ENCODE measurements at regions not wholly inside any gene's neighbourhood (a gene's known extent, or its start where the extent isn't known, plus 50 kb on each side); places are given as distances from the start of the nearest gene placed in this dataset.
A peak's percentile ranks its signal among the peaks of the same experiment; 100 is the strongest.

GRCh38 chr7:80018941-80019808 is 115.5 kb upstream of the GNAI1 start:
- Histone ChIP-seq H3K27me3 (ENCODE audit: insufficient read depth, low read depth) (no peaks in the 10 kb centered on the region), H3K4me2 (peak overlapping the region; percentile 29; the same call in 1 of the 2 replicates), H3K27ac (no peak overlapping the region), H3K36me3 (ENCODE audit: low read depth) (no peaks in the 10 kb centered on the region), H3F3A (ENCODE audit: insufficient read depth, low read depth) (no peaks in the 10 kb centered on the region), H3K4me1 (replicated peaks; ENCODE audit: insufficient read depth) (peaks cover 7% of the 10 kb centered on the region), H4K20me1 (ENCODE audit: insufficient read depth) (no peaks in the 10 kb centered on the region), H3K9me2 (ENCODE audit: insufficient read depth) (no peaks in the 10 kb centered on the region), H3K9me3 (ENCODE audit: insufficient read depth, low read depth) (no peaks in the 10 kb centered on the region), H3K79me2 (ENCODE audit: low read depth) (no peaks in the 10 kb centered on the region), H2AFZ (peak overlapping the region; percentile 72), H3K4me3 (peak overlapping the region; percentile 11; the same call in 1 of the 2 replicates)
- intact Hi-C loops (cut with micrococcal nuclease; ENCODE audit: unreplicated experiment) = loop anchor here (2.0 to 5.0 kb wide), 3 partner anchors 212 to 746 kb away; no protein-coding TSS in a partner anchor
- peak; percentile 99 for TF ChIP-seq CTCF (conservative IDR thresholded peaks at IDR 0.05)
- TF ChIP-seq EZH2 (IDR thresholded peaks at IDR 0.05; ENCODE audit: low read depth) = no peak
- DNase-seq = peak in 1 of 2 experiments; percentile 29
- BruUV-seq (replicated peaks) = no TSS peak
- POLR2A ChIA-PET (ENCODE audit: unreplicated experiment) = no interaction called here
- CTCF ChIA-PET = interaction anchor here (0.6 to 1.2 kb wide), 2 partner anchors 175 to 721 kb away, joined by 3 read pairs; no protein-coding TSS in a partner anchor

GRCh38 chr7:80017101-80017698 is 117.4 kb upstream of the GNAI1 start:
- no peaks in the 10 kb centered on the region for H3K79me2 ChIP-seq (ENCODE audit: low read depth)
- no peaks in the 10 kb centered on the region for H4K20me1 ChIP-seq (ENCODE audit: insufficient read depth)
- H3K27ac ChIP-seq = no peak overlapping the region
- H3K4me2 ChIP-seq = no peak overlapping the region
- no peaks in the 10 kb centered on the region for H3K9me2 ChIP-seq (ENCODE audit: insufficient read depth)
- H2AFZ ChIP-seq = no peak overlapping the region; the same call in 1 of the 2 replicates
- ChIA-PET POLR2A (ENCODE audit: unreplicated experiment) (no interaction called here), CTCF (no interaction called here)
- no peaks in the 10 kb centered on the region for H3K27me3 ChIP-seq (ENCODE audit: insufficient read depth, low read depth)
- H3K4me1 ChIP-seq (replicated peaks; ENCODE audit: insufficient read depth) = peaks cover 7% of the 10 kb centered on the region
- intact Hi-C loops (cut with micrococcal nuclease; ENCODE audit: unreplicated experiment) = loop anchor here (5.0 kb wide), 2 partner anchors 210 to 725 kb away; no protein-coding TSS in a partner anchor
- no peak for DNase-seq
- H3K9me3 ChIP-seq (ENCODE audit: insufficient read depth, low read depth) = no peaks in the 10 kb centered on the region; the same call in 1 of the 2 replicates
- H3K36me3 ChIP-seq (ENCODE audit: low read depth) = no peaks in the 10 kb centered on the region
- TF ChIP-seq CTCF (conservative IDR thresholded peaks at IDR 0.05) = no peak
- TF ChIP-seq EZH2 (IDR thresholded peaks at IDR 0.05; ENCODE audit: low read depth) = no peak
- H3K4me3 ChIP-seq = no peak overlapping the region
- no TSS peak for BruUV-seq (replicated peaks)
- H3F3A ChIP-seq (ENCODE audit: insufficient read depth, low read depth) = no peaks in the 10 kb centered on the region

- no peaks in the 10 kb centered on the region for H3K27me3 ChIP-seq (ENCODE audit: insufficient read depth, low read depth)
- CTCF ChIA-PET = no interaction called here
- H3K4me2 ChIP-seq = peak overlapping the region; percentile 23; the same call in 1 of the 2 replicates
- no peaks in the 10 kb centered on the region for H3K79me2 ChIP-seq (ENCODE audit: low read depth)
- POLR2A ChIA-PET (ENCODE audit: unreplicated experiment) = interaction anchor here (0.6 kb wide), 1 partner anchor 25 kb away, joined by 5 read pairs; no protein-coding TSS in a partner anchor
- intact Hi-C loops (cut with micrococcal nuclease; ENCODE audit: unreplicated experiment) = no loop called here
- no peaks in the 10 kb centered on the region for H3F3A ChIP-seq (ENCODE audit: insufficient read depth, low read depth)
- no peaks in the 10 kb centered on the region for H3K36me3 ChIP-seq (ENCODE audit: low read depth)
- 0 out of 2 replicates have a peak overlapping the region, but pooled peaks have one; percentile 11 for H2AFZ ChIP-seq
- no peak for DNase-seq
- H4K20me1 ChIP-seq (ENCODE audit: insufficient read depth) = no peaks in the 10 kb centered on the region
- BruUV-seq (replicated peaks) = no TSS peak
- peaks cover 2% of the 10 kb centered on the region; the same call in 1 of the 2 replicates for H3K4me1 ChIP-seq (replicated peaks; ENCODE audit: insufficient read depth)
- no peaks in the 10 kb centered on the region for H3K9me2 ChIP-seq (ENCODE audit: insufficient read depth)
- no peak overlapping the region for H3K27ac ChIP-seq
- H3K4me3 ChIP-seq = no peak overlapping the region
- TF ChIP-seq CTCF (conservative IDR thresholded peaks at IDR 0.05) (no peak), EZH2 (IDR thresholded peaks at IDR 0.05; ENCODE audit: low read depth) (no peak)
- H3K9me3 ChIP-seq (ENCODE audit: insufficient read depth, low read depth) = no peaks in the 10 kb centered on the region; the same call in 1 of the 2 replicates
These were observed 120.1 kb upstream of the GNAI1 start for GRCh38 chr7:80014511-80014910.
